Natural killer cell (primary cell): ENCODE measurements at regions not wholly inside any gene's neighbourhood (a gene's known extent, or its start where the extent isn't known, plus 50 kb on each side); places are given as distances from the start of the nearest gene placed in this dataset.
"Not testable (repeated sequence)": the region's sequence is repeated elsewhere in the genome, so short reads cannot be mapped to it uniquely, and the experiment has no call there.

ENCODE experiments used
- ATAC-seq, 3 donors: fragments of 150-1000 bp in 2 of 3; fragments of 200-7000 bp in 1 of 3; cut with Tn5 transposase; 1 replicate in 1 of 3; 2 replicates in 2 of 3; pipeline ENCODE4 v1.10.0; 2021; ENCODE audit warnings: mild to moderate bottlenecking in 2 of 3, moderate library complexity in 2 of 3
- DNase-seq, 2 donors: peaks; one replicate each; pipeline versions ENCODE4 v3.0.0 to v3.0.0-alpha.2; 2013 to 2021; ENCODE audit warnings: mixed read lengths in 1 of 2
- H3K27ac ChIP-seq: one replicate; pipeline ENCODE4 v1.5.1; 2013; ENCODE audit warnings: mild to moderate bottlenecking, low read length
- H3K27me3 ChIP-seq: one replicate; pipeline ENCODE4 v1.6.1; 2013; ENCODE audit warnings: low read length; ENCODE audit not compliant: control insufficient read depth, insufficient read depth
- H3K36me3 ChIP-seq: one replicate; pipeline ENCODE4 v1.6.1; 2013; ENCODE audit warnings: low read length; ENCODE audit not compliant: control insufficient read depth, insufficient read depth
- H3K4me1 ChIP-seq: one replicate; pipeline ENCODE4 v1.6.1; 2013; ENCODE audit warnings: low read length; ENCODE audit not compliant: control insufficient read depth, insufficient read depth
- H3K4me3 ChIP-seq: one replicate; pipeline ENCODE4 v1.5.1; 2013; ENCODE audit warnings: low read length
- H3K9me3 ChIP-seq: one replicate; pipeline ENCODE4 v1.6.1; 2013; ENCODE audit warnings: low read length; ENCODE audit not compliant: control insufficient read depth, insufficient read depth
- H3K27ac Mint-ChIP-seq, 2 donors: one replicate each; pipeline ENCODE4 v1.8.0; 2022; ENCODE audit warnings: mild to moderate bottlenecking in 2 of 2, mixed read lengths in 2 of 2, moderate library complexity in 1 of 2
- H3K27me3 Mint-ChIP-seq, 2 donors: one replicate each; pipeline ENCODE4 v1.8.0; 2022; ENCODE audit warnings: low read depth in 2 of 2, mixed read lengths in 2 of 2
- H3K36me3 Mint-ChIP-seq: one replicate; pipeline ENCODE4 v1.8.0; 2022; ENCODE audit warnings: mixed read lengths
- H3K4me1 Mint-ChIP-seq, 2 donors: one replicate each; pipeline ENCODE4 v1.8.0; 2022; ENCODE audit warnings: mixed read lengths in 2 of 2
- H3K4me3 Mint-ChIP-seq: one replicate; pipeline ENCODE4 v1.8.0; 2022; ENCODE audit warnings: mild to moderate bottlenecking, moderate library complexity, mixed read lengths
- H3K9me3 Mint-ChIP-seq, 2 donors: one replicate each; pipeline ENCODE4 v1.8.0; 2022; ENCODE audit warnings: mixed read lengths in 2 of 2
- CTCF ChIP-seq: fragments of 200-600 bp; IDR thresholded peaks from one replicate; pipeline ENCODE4 v1.8.0; 2022; ENCODE audit warnings: antibody characterized with exemption
- WGBS: methylation state at CpG from one replicate; pipeline ENCODE4 v1.1.7; 2013; ENCODE audit warnings: missing lambda C conversion rate; ENCODE audit not compliant: insufficient coverage; 5-methylcytosine and 5-hydroxymethylcytosine counted together
- intact Hi-C: fragments of 100-400 bp; cut with micrococcal nuclease; formaldehyde crosslinking; loops from one replicate; pipeline ENCODE4 v1.14.2; 2022

GRCh38 chr5:38692781-38693527 lies 136.5 kb upstream of the LIFR start:
- peaks cover 10 to 32% of the 10 kb centered on the region in 2 donors for H3K27me3 Mint-ChIP-seq

GRCh38 chr5:38695021-38695958 lies 138.8 kb upstream of the LIFR start:
- Histone ChIP-seq H3K9me3 (no peaks in the 10 kb centered on the region), H3K36me3 (no peaks in the 10 kb centered on the region), H3K27me3 (no peaks in the 10 kb centered on the region), H3K27ac (no peak overlapping the region), H3K4me1 (no peaks in the 10 kb centered on the region), H3K4me3 (no peak overlapping the region)
- 51% methylated on average over 7 of the region's 9 CpGs for WGBS
- Mint-ChIP-seq H3K27ac (no peak overlapping the region), H3K27me3 (peaks cover 7 to 25% of the 10 kb centered on the region in 2 donors), H3K36me3 (no peaks in the 10 kb centered on the region), H3K9me3 (peaks cover 0 to 4% of the 10 kb centered on the region in 2 donors), H3K4me1 (no peaks in the 10 kb centered on the region), H3K4me3 (no peak overlapping the region)
- intact Hi-C loops: no loop called here
- no peak for ATAC-seq
- TF ChIP-seq CTCF: no peak
- no peak for DNase-seq

More at GRCh38 chr5:38692781-38693527, 136.5 kb upstream of the LIFR start:
- Histone ChIP-seq H3K4me1 (no peaks in the 10 kb centered on the region), H3K27ac (no peak overlapping the region), H3K4me3 (no peak overlapping the region), H3K27me3 (no peaks in the 10 kb centered on the region), H3K9me3 (no peaks in the 10 kb centered on the region), H3K36me3 (no peaks in the 10 kb centered on the region)
- no peak overlapping the region for H3K4me3 Mint-ChIP-seq
- TF ChIP-seq CTCF: no peak
- intact Hi-C loops: no loop called here
- no peak for DNase-seq
- H3K36me3 Mint-ChIP-seq: no peaks in the 10 kb centered on the region
- H3K9me3 Mint-ChIP-seq: peaks cover 4 to 9% of the 10 kb centered on the region in 2 donors
- H3K4me1 Mint-ChIP-seq: no peaks in the 10 kb centered on the region
- ATAC-seq: no peak
- 69% methylated on average over 6 of the region's 6 CpGs for WGBS
- no peak overlapping the region for H3K27ac Mint-ChIP-seq

- no peaks in the 10 kb centered on the region for H3K27me3 ChIP-seq
- intact Hi-C loops: no loop called here
- H3K9me3 Mint-ChIP-seq: peaks cover 0 to 4% of the 10 kb centered on the region in 2 donors
- no peaks in the 10 kb centered on the region for H3K36me3 Mint-ChIP-seq
- no peak overlapping the region for H3K27ac ChIP-seq
- no peaks in the 10 kb centered on the region for H3K4me1 Mint-ChIP-seq
- ATAC-seq (no peak), DNase-seq (no peak)
- no peak for TF ChIP-seq CTCF
- H3K36me3 ChIP-seq: no peaks in the 10 kb centered on the region
- no peak overlapping the region for H3K27ac Mint-ChIP-seq
- no peak overlapping the region for H3K4me3 Mint-ChIP-seq
- H3K4me3 ChIP-seq: no peak overlapping the region
- no peaks in the 10 kb centered on the region for H3K4me1 ChIP-seq
- H3K27me3 Mint-ChIP-seq: peaks cover 9 to 25% of the 10 kb centered on the region in 2 donors
- no peaks in the 10 kb centered on the region for H3K9me3 ChIP-seq
Measured at GRCh38 chr5:38697013-38697412, 140.6 kb upstream of the LIFR start.

- H3K4me1 Mint-ChIP-seq, H3K9me3 Mint-ChIP-seq, H3K36me3 ChIP-seq, H3K4me1 ChIP-seq, H3K27me3 Mint-ChIP-seq, H3K4me3 Mint-ChIP-seq, H3K9me3 ChIP-seq, DNase-seq, H3K27ac ChIP-seq, H3K27me3 ChIP-seq, ATAC-seq, intact Hi-C loops, H3K4me3 ChIP-seq, H3K27ac Mint-ChIP-seq, H3K36me3 Mint-ChIP-seq: not testable (repeated sequence)
- WGBS: 82% methylated on average over 4 of the region's 4 CpGs
Measured at GRCh38 chr5:38705529-38705928, 140.3 kb upstream of the OSMR start.
